Mammary epithelial cell (primary cell): ENCODE measurements at regions not wholly inside any gene's neighbourhood (a gene's known extent, or its start where the extent isn't known, plus 50 kb on each side); places are given as distances from the start of the nearest gene placed in this dataset.

Experiments
- EZH2 ChIP-seq: IDR thresholded peaks from 2 replicates; pipeline ENCODE4 v1.6.1; 2012; ENCODE audit warnings: low read length, inconsistent platforms, borderline replicate concordance
- TF ChIP-seq, protein P1 (sequence below), 2 donors: IDR thresholded peaks in 1 of 2; conservative IDR thresholded peaks in 1 of 2; 2 replicates each; pipeline ENCODE4 v1.5.1; 2011 to 2012; ENCODE audit warnings: inconsistent platforms in 2 of 2, low read length in 2 of 2, mild to moderate bottlenecking in 2 of 2, control low read depth in 1 of 2, low read depth in 1 of 2; ENCODE audit not compliant: insufficient read depth in 1 of 2; ENCODE audit errors: extremely low read depth in 1 of 2

GRCh38 chr6:2432292-2432691, 186.9 kb upstream of the GMDS start:
- TF ChIP-seq, protein P1, sequence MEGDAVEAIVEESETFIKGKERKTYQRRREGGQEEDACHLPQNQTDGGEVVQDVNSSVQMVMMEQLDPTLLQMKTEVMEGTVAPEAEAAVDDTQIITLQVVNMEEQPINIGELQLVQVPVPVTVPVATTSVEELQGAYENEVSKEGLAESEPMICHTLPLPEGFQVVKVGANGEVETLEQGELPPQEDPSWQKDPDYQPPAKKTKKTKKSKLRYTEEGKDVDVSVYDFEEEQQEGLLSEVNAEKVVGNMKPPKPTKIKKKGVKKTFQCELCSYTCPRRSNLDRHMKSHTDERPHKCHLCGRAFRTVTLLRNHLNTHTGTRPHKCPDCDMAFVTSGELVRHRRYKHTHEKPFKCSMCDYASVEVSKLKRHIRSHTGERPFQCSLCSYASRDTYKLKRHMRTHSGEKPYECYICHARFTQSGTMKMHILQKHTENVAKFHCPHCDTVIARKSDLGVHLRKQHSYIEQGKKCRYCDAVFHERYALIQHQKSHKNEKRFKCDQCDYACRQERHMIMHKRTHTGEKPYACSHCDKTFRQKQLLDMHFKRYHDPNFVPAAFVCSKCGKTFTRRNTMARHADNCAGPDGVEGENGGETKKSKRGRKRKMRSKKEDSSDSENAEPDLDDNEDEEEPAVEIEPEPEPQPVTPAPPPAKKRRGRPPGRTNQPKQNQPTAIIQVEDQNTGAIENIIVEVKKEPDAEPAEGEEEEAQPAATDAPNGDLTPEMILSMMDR (conservative IDR thresholded peaks at IDR 0.05 in 1 of 2, IDR thresholded peaks at IDR 0.05 in 1 of 2; ENCODE audit: extremely low read depth in 1 of 2, insufficient read depth in 1 of 2, low read depth in 1 of 2, low read length in 2 of 2), result no peak
- TF ChIP-seq EZH2, result no peak
